ENCODE measurements at regions not wholly inside any gene's neighbourhood (a gene's known extent, or its start where the extent isn't known, plus 50 kb on each side); places are given as distances from the start of the nearest gene placed in this dataset.

GRCh38 chr7:31284106-31284505, 56.4 kb downstream of the NEUROD6 start:
- DNase-seq (ENCODE audit: low read depth), result no peak
- H3K4me3 ChIP-seq (replicated peaks; ENCODE audit: low read depth, low read length), result no peak overlapping the region
- no peak for TF ChIP-seq CTCF (IDR thresholded peaks at IDR 0.05; ENCODE audit: low read length, missing control alignments)

GRCh38 chr7:31271641-31272405, 68.7 kb downstream of the NEUROD6 start:
- TF ChIP-seq CTCF (IDR thresholded peaks at IDR 0.05; ENCODE audit: low read length, missing control alignments), result no peak
- DNase-seq (ENCODE audit: low read depth), result no peak
- H3K4me3 ChIP-seq (replicated peaks; ENCODE audit: low read depth, low read length), result no peak overlapping the region

- TF ChIP-seq CTCF (IDR thresholded peaks at IDR 0.05; ENCODE audit: low read length, missing control alignments), result no peak
- no peak for DNase-seq (ENCODE audit: low read depth)
- no peak overlapping the region for H3K4me3 ChIP-seq (replicated peaks; ENCODE audit: low read depth, low read length)
Measured at GRCh38 chr7:31267486-31267885, 73.0 kb downstream of the NEUROD6 start.

GRCh38 chr7:31263338-31263737, 77.2 kb downstream of the NEUROD6 start:
- no peak for DNase-seq (ENCODE audit: low read depth)
- no peak for TF ChIP-seq CTCF (IDR thresholded peaks at IDR 0.05; ENCODE audit: low read length, missing control alignments)
- H3K4me3 ChIP-seq (replicated peaks; ENCODE audit: low read depth, low read length), result no peak overlapping the region

- no peak for DNase-seq (ENCODE audit: low read depth)
- no peak for TF ChIP-seq CTCF (IDR thresholded peaks at IDR 0.05; ENCODE audit: low read length, missing control alignments)
- H3K4me3 ChIP-seq (replicated peaks; ENCODE audit: low read depth, low read length), result no peak overlapping the region
Measured at GRCh38 chr7:31261341-31261740, 79.2 kb downstream of the NEUROD6 start.

GRCh38 chr7:31260851-31261250, 79.7 kb downstream of the NEUROD6 start:
- no peak for TF ChIP-seq CTCF (IDR thresholded peaks at IDR 0.05; ENCODE audit: low read length, missing control alignments)
- no peak for DNase-seq (ENCODE audit: low read depth)
- no peak overlapping the region for H3K4me3 ChIP-seq (replicated peaks; ENCODE audit: low read depth, low read length)

- DNase-seq (ENCODE audit: low read depth), result no peak
- no peak overlapping the region for H3K4me3 ChIP-seq (replicated peaks; ENCODE audit: low read depth, low read length)
- no peak for TF ChIP-seq CTCF (IDR thresholded peaks at IDR 0.05; ENCODE audit: low read length, missing control alignments)
Measured at GRCh38 chr7:31258391-31258790, 82.1 kb downstream of the NEUROD6 start.
